NCI-H146 treated with DMSO at 0.1 percent for 48 hours (cell line): ENCODE measurements at regions not wholly inside any gene's neighbourhood (a gene's known extent, or its start where the extent isn't known, plus 50 kb on each side); places are given as distances from the start of the nearest gene placed in this dataset.

ENCODE experiments used
- DNase-seq: peaks from one replicate; lab custom pipeline; 2025; ENCODE audit not compliant: unreplicated experiment; lab: John Stamatoyannopoulos, UW

DNA sequence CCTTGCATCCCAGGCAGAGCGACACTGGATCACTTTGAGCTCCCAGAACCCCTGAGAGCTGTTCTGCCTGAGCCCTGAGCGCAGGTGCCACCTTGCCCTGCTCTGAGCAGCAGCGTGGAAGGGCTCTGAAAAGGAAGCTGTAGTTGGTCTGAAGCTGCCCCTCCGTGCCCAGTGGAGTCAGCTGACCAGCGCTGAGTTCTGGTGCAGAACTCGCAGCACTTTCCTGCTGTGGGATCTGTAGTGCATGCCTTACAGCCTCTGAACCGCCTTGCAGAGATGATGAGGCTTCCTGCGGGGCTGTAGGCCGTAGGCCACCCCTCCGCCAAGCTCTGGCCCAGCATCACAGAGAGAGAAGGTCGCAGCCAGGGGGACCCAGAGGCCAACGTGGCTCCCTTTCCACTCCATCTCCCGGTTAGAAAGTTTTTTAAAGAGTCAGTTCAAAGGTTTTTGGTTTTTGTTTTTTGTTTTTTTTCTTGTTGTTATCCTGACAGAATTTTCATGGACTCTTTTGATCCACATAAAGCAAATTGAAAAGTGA, 158.3 kb upstream of the CST7 start:
- DNase-seq: no peak

DNA sequence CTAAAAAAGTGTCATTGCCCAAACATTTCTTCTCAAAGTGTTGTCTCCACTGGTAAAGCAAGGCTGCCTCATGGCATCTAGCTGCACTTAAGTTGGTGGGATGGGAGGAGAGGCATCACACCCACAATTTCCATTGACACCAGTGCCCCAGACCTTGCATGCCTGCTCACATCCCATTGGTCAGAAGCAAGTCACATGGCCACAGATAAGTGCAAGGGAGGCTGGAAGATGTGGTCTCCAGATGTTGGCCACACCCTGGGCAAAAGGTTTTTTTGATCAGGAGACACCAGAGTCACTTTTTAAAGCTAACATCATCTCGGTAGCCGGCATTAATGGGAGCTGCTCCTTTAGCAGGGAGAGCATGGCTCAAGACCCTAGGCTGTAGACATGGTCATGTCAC, 157.1 kb upstream of the CST7 start:
- DNase-seq: no peak

DNA sequence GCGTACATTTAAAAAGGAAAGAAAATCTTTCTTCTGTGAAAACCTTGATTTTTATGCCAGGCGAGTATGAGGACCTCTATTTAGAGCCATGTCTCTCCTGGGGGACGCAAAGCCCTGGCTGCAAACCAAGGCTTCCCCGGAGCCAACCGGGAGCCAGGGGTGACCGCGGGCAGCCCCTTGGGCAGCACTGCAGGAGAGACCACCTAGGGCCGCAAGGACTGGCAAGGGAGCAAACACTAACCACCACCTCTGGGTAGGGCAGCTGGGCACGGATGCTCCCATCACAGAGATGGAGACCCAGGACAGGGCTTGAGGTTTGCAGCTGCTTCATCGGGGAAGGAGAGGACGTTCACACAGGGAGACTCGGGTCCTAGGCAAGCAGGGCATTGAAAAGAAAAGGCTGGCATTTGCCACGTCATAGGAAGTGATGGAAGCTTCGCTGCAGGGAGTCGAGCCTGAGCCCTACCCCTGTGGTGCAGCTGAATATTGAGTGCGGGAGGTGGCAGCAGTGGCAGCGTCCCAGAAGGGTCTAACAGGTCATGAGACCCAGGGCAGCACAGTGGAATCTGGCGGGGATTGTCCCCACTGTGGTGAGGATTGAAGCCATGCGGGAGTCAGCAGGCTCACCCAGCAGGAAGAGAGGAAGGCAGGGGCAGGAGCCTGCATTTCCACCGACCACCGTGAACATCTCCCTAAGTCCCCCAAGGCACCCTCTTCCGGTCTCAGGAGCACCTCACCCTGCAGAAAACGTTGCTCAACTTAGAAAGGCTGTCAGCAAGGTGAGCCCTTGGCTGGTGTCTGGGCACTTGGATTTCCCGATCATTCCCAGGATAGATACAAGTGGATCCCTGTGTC, 156.2 kb upstream of the CST7 start:
- no peak for DNase-seq

DNA sequence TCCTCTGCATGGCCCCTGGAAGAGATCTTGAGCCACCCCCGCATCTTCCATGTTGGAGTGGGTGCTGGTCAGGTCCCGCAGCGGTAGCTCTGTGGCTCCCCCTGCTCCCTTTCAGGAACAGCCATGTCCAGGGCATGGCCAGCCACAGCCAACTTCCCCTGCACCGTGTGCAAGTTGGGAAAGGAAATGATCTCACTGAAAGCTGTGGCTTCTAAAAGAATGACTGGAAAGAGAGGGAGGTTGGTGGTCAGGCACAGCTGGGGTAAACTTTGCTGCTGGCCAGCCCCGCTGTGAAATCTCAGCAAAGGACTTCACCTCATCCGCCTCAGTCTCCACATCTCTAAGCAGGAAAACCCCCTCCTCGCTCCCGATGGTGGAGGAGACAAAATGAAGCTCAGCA, 153.6 kb upstream of the CST7 start:
- no peak for DNase-seq

DNA sequence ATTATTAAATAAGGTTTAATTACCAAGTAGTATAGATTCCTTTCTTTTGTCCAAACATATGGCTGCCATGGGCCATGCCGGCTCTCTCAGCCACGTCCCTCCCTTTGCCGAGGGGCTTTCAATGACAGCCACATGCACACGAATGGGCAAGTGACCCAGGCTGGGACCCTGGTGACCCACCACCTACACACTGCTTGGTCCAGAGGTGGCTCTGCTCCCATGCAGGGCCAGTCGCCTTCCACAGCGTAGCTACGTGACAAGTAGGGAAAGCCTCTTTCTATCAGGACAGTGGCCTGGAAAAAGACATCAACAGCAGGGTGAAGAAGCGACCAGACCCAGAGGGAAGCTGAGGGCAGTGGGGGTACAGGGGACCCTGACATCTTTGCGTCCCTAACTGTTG, 152.8 kb upstream of the CST7 start:
- DNase-seq: no peak

DNA sequence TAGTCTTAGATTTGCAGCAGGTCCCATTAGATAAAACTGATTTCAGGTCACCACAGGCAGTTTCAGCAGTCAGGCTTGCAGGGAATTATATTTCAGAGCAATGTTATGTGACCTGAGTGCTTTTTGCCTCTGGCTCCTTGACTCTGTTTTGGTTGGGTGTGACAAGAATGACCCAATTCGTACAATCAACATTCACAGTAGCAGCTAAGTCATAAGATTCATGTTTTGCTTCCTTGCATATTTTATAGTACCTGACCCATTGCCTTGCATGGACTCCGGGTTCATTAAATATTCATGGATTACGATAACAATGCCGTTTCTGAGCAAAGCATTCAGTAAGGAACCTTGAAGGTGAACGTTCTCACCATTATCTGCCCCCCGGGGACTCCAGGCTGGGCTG, 152.0 kb upstream of the CST7 start:
- no peak for DNase-seq

DNA sequence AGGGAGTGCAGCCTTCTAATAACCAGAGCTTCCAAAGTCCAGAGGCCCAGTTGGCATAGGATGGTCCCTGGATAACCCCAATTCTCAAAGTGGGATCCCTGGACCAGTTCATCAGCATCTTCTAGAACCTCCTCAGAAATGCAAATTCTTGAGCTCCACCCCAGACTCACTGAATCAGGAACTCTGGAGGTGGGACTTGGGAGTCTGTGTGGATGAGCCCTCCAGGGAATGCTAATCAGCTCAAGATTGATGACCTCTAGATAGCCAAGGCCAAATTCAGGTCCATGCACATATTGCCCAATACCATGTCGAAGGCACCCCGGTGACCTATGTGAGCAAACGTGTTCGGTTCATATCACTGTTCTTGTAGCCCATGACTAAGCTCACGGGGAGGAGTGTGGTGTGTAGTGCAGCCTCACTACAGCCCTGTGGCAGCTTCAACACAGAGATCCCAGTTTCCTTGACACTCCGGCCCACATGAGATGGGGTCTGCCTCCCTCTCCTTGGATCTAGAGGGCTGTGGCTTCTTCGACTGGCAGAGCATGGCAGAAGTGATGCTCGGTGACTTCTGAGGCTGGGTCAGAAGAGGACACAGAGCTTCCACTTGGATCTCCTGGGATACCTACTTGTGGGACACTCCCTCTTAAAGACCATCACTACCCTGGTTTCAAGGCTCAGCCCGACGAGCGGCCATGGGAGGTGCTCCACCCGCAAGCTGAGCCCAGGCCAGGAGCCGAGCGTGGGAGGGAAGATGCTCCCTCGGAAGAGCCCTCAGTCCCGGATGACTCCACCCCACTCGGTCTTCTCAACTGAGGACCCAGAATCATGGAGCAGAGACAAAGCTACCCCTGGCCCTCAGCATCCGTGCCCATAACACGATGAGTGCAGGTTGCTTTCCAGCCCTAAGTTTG, 151.1 kb upstream of the CST7 start:
- DNase-seq: no peak

DNA sequence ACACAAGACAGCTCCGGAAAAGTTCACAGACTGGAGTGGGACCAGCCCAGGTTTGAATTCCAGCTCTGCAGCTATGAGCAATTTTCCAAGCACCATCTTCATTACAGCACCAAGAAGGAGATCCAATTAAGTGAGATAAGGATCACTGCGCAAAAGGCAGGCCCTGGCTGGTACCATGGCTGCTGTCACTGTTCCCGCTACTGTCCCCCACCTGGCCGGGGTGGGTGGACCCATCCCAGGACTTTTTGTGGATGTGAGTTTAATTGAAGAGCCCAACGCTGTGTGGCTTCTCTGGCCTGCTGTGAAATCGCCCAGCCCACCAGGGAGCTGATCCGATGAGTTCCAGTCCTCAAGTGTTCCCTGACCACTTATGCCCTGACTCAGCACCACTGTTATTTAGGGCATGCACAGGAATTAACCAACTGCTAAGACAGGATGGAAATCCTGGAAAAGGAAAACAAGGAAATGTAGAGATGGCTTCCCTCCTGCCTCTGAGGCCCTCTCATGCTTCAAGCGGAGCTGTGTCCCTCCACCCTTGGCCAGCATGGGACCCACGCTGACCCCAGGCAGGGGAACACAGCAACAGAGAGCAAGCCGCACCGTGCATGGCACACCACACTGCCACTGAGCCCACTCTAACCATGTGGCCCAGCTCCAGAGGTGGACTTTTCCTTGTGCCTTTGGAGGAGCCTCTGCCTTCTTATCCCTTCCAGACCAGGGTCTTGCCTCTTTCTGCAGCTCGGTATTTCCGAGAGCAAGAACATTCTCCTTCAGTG, 150.0 kb upstream of the CST7 start:
- no peak for DNase-seq

DNA sequence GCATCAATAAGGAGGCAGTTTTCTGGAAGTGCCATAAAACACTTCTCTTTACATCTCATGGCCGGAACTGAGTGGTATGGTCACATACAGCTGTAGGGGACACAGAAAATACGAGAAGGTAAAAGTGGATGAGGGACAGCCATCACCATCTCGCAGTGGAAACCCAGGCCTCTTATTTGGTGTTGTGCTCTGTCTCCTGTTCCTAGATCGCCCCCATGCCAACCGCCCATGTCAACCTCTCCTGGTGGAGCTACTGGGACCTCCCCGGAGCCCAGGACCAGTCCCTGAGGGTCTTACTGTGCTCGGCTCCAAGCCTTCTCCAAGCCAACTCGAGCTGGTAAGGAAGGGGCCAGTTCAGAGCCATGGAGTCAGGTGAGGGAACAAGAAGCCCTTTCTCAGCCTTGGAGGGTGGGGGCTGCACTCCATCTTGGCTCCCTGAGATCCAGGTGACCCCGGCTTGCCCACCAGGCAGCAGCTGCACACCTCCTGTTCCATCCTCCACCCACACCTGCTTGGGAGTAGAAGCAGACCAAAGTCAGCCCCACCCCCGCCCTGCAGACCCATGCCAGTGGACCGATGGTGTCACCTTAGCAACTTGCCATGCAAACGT, 149.0 kb upstream of the CST7 start:
- no peak for DNase-seq

DNA sequence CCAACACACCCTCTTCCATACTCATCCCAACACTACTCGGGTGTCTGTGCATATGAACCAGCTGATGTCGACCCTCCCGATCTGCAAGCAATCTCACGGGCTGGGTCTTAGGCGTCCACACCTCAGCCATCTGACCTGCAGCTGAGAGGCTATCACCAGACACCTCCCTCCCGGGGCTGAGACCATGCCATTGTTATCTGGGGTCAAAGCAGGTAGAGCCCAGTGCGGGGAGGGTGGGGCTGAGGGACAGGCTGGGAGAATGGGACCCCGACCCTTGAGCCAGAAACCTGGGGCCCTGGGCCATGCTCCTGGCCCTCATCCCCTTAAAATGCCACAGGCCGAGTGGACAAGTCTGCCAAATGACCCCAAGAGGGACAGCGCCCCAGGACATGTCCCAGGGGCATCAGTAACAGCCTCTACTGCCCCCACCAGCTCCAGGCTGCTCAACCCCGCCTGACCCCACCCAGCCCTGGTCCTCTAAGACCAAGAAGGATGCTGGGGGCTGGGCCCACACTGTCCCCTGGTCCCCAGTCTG, 146.7 kb upstream of the CST7 start:
- DNase-seq: no peak

DNA sequence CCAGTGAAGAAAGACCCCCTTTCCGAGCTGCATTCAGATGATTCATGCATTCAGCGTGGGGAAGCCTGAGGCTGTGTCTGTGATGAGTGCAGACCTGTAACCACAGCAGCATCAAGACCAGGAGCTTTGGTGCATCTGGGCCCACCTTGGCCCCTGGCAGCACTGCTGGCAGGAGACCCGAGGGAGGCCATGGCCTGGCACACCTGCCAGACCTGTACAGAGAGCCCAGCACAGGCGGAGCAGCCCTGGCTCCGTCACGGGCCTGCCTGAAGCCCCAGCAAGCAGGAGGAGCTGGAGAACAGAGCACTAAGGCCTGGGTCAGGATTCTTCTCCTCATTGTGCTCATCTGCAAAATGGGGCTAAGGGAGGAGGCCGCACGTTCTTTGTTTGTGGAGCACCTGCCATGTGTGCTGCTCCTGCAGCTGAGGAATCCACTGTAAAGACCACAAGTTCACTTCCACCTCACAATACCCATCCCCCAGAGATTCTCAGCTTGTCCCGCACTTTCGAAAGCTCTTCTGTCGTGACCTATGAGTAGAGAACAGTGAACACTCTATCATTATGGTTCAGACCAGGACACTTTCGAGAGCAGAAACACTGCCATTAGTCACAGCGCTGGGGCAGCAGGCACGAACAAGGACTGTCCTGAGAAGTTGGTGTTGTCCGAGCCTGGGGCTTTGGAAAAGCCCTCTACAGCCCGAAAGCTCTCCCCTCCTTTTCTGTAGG, 144.4 kb upstream of the CST7 start:
- DNase-seq: no peak

DNA sequence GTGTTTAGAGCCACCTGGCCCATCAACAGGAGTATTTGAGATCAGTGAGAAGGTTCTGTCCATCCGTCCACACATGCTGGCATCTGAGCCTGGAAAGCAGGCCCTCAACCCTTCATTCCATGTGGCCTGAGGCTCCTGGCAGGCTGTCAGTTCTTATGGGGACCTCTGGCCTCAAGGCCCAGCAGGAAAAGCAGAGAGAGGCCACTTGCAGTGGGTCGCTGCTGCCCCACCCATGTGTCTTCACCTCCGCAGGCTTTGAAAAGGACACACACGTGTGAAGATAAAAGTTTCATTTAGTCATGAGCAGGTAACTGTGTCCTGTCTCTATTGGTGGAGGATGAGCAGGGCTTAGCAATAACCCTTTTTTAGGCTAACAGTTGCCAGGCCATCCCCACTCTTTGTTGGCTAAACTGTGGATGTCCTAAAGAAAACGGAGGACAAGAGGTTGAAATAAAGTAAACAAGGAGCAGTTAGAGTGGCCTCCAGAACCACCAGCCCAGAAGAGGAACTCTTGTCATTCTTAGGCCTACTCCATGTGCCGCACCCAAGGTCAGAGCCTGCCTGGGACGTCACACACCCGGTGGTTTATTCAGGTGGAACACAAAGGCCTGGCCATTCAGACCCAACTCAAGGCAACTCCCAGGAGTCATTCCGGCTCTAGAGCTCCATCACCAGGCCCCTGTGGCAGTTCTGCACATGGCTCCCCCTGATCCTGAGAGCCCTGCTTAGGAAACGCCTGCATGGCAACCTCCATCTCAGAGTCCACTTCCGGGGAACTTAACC, 143.4 kb upstream of the CST7 start:
- no peak for DNase-seq

DNA sequence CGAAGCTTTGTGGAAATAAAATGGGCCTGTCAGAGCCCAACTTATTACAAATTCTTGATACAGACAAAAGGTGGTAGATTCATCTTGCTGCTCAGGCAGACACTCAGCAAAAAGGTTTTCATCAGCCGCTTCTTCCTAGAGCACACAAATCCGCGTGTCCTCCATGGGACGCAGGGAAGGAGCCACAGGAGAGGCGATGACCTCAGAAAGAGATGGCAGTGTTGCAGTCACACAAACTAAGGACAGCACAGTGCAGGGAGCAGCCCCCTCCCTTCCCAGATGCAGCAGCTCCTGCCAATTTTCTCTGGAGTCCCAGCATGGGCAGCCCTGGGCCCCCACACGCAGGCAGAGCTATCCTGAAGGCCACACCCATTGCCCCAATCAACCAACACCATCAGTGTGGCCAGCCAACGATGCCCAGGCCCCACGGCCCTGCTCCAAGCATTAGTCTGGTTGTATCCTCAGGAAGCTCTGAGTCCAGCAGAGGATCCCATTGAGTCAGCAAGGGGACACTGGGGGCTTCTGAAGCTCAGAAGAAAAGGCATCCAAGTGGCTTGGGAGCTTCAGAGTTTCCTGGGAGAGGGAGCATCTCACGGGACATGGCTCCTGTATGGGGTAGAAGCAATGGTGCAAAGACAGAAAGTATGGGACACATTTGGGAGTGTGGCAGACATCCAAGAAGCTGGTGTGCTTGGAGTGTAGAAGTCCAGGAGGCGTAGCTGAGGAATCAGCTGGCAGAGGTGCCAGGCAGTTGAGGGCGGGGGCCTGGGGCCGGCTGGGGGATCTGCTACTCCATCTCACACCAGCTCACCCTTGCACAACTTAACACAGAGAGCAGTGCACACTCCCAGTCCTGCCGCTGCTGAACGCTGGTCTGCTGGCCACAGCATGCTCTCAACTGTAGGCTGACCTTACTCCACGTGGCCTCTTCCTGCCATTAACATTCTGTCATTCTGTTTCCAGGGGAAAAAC, 142.1 kb upstream of the CST7 start:
- DNase-seq: no peak

DNA sequence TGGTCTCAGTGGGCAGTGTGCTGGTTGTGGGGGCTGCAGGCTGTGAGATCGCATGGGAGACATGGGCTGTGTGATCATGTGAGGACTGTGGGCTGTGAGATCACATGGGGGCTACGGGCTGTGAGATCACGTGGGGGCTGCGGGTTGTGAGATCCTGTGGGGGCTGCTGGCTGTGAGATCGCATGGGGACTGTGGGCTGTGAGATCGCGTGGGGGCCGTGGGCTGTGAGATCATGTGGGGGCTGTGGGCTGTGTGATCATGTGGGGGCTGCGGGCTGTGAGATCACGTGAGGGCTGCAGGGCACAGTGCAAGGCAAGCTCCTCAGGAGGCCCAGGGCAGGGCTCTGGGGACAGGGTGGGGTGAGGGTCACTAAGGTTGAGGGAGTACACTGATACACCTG, 140.5 kb upstream of the CST7 start:
- DNase-seq: no peak

DNA sequence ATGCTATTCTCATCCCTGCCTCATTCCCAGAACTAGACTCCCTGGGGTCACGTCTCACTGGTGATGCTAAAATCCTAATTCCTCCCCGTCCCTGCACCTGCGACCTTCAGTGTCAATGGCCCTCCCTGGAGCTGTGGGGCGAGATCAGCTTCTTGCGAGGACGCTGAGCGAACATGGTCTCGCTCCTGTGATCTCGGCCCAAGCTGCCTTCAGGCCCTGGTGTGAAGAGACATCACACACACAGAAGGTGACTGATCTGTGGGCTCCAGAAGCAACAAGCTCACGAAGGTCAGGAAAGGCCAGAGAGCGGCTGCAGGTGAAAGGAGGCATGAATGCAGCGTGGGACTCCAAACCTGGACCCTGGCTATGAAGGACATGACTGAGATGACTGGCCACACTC, 139.5 kb upstream of the CST7 start:
- DNase-seq: no peak

DNA sequence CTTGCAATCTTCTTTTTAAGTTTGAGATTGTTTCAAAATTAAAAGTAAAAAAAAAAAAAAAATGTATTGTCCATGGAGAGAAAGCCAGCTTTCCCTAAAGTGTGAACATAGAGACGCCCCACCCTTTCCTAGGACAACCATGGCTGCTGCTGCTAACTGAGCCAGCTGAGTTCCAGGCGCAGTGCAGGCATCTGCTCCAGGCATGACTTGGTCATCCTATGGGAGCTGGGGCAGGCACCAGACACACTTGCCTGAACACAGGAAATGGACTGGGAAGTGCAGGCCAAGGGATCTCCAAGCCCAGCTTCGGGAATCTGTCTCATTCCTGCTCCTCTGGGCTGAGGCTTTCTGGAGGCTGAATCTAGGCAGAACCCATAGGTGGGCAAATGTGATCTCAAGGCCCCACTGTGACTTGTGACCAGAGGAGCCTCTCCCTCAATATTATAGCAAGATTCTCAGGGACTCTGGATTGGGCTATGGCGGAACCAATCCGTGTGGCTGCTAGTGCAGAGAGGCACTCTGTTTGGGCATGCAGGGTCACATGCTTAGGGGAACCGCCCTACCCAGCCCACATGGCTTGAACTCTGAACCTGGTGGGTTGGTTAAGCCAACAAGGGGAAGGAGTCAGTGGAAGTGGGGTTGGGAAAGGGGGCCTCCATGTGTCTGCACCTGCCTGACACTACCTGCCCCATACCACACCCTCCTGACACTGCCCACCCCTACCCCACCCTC, 138.2 kb upstream of the CST7 start:
- DNase-seq: no peak

DNA sequence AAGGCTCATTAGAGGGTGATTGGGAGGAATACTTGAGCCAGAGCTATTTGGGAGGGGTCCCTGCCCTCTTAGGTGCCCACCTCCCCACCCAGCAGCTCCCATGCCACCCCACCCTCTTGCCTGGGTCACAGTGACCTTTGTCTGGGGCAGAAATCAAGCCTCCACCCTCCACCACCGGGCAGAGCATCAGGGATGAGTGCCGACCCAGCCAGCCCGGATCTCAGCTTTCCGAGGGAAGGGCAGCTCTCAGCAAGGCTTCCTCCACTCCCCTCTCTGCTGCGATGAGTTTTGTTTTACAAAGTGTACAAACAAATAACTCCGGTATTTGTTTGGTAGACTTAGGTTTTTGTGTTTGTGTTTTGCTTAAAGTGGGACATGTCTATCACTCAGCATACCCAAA, 136.7 kb upstream of the CST7 start:
- no peak for DNase-seq
